ENCODE measurements at regions not wholly inside any gene's neighbourhood (a gene's known extent, or its start where the extent isn't known, plus 50 kb on each side); places are given as distances from the start of the nearest gene placed in this dataset.

DNA sequence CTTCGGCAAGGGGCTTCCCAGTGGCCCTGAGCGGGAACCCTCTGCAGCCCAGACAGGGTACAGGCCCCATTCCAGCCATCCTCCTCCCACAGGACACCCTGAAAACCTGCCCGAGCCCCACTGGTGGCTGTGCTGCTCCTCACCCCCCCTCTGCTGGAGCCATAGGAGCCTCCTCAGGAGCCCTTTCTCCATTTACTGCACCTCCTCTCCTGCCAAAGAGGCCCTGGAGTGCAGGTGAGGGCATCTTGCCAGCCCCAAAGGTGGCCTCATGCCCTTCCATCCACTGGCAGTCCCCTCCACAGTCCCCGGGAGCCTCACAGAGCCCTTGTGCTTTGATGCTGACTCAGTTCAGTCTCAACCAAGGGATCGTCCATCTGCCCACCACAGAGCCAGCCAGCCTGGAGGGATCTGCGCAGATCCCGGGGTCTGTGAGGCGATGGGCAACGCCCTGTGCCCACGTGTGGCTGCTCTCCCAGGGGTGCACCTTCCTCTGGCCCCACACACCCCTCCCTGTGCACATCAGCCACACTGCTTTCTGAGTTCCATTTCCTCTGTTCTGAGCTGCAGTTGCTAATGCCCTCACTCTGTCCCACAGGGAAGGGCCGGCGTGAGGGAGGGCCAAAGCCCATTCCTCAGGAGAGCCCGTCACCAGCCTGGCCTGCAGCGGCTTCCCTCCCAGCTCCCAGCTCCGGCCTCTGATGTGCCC is 228.5 kb downstream of the DLL1 start:
- Histone ChIP-seq H3K79me2 (ENCODE audit: control insufficient read depth in 1 of 2, insufficient read depth in 2 of 2, low read length in 2 of 2) (no peaks in the 10 kb centered on the region; a peak in 1 of 4 replicates), H4K91ac (replicated peaks; ENCODE audit: insufficient read length, low read length) (no peak overlapping the region), H3K4me3 (ENCODE audit: extremely low read depth in 1 of 4, insufficient read depth in 2 of 4, low read depth in 3 of 4, low read length in 4 of 4) (no peak overlapping the region), H2BK20ac (ENCODE audit: low read length) (no peak overlapping the region), H2BK12ac (ENCODE audit: low read depth, low read length) (no peak overlapping the region; the same call in 1 of the 2 replicates), H3K9ac (replicated peaks in 1 of 4; ENCODE audit: extremely low read depth in 1 of 4, low read depth in 3 of 4, low read length in 3 of 4) (no peak overlapping the region), H2AK5ac (ENCODE audit: low read depth, low read length) (no peak overlapping the region), H3K36me3 (ENCODE audit: control insufficient read depth in 2 of 4, insufficient read depth in 4 of 4, low read length in 3 of 4) (no peaks in the 10 kb centered on the region), H4K20me1 (replicated peaks in 1 of 2; ENCODE audit: control insufficient read depth in 1 of 2, insufficient read depth in 2 of 2, low read length in 2 of 2) (no peaks in the 10 kb centered on the region), H3K18ac (ENCODE audit: extremely low read depth, low read length) (no peak overlapping the region; the same call in 1 of the 2 replicates), H4K8ac (ENCODE audit: extremely low read depth, insufficient read depth, low read length) (no peak overlapping the region; the same call in 1 of the 2 replicates), H3K4ac (replicated peaks; ENCODE audit: insufficient read length, low read depth, low read length) (no peak overlapping the region), H2AFZ (ENCODE audit: low read length) (no peak overlapping the region), H3K9me3 (ENCODE audit: insufficient read depth in 2 of 2, low read depth in 1 of 2, low read length in 1 of 2) (no peaks in the 10 kb centered on the region; a peak in 1 of 4 replicates), H3K4me2 (ENCODE audit: insufficient read depth in 1 of 2, low read depth in 2 of 2, low read length in 2 of 2) (no peak overlapping the region), H3K4me1 (replicated peaks in 1 of 4; ENCODE audit: control insufficient read depth in 3 of 4, insufficient read depth in 4 of 4, low read length in 3 of 4) (peaks cover 0 to 15% (median 4%) of the 10 kb centered on the region in 4 experiments; a peak in 4 of 7 replicates), H3K27ac (ENCODE audit: low read depth, low read length) (no peak overlapping the region), H3K79me1 (ENCODE audit: low read depth, low read length) (no peaks in the 10 kb centered on the region), H2BK120ac (replicated peaks; ENCODE audit: low read depth, low read length) (no peak overlapping the region), H3K56ac (replicated peaks; ENCODE audit: insufficient read length, low read depth, low read length) (no peak overlapping the region), H3K14ac (ENCODE audit: insufficient read length) (no peak overlapping the region), H2BK15ac (ENCODE audit: low read length) (no peak overlapping the region), H3K23me2 (ENCODE audit: low read depth, low read length) (peaks cover 10% of the 10 kb centered on the region; the same call in 1 of the 2 replicates), H4K5ac (ENCODE audit: insufficient read length, low read depth, low read length) (no peak overlapping the region), H3K23ac (ENCODE audit: insufficient read length) (no peak overlapping the region), H3K27me3 (replicated peaks in 1 of 4; ENCODE audit: control insufficient read depth in 3 of 4, extremely low read depth in 1 of 4, insufficient read depth in 3 of 4, low read length in 3 of 4) (no peaks in the 10 kb centered on the region), H2BK5ac (ENCODE audit: low read depth, low read length) (no peak overlapping the region)
- WGBS, 2 experiments (ENCODE audit: extremely low coverage in 1 of 2, insufficient coverage in 1 of 2, insufficient read length in 1 of 2, insufficient replicate concordance in 2 of 2, low coverage in 1 of 2, low lambda C conversion rate in 2 of 2, missing lambda C conversion rate in 1 of 2): 91% methylated on average over 14 of the region's 15 CpGs; no CpG with 5 or more reads in 1 of the 2 experiments
- ChIA-PET CTCF (ENCODE audit: partially characterized antibody) (interaction anchor here (0.6 kb wide), 1 partner anchor 231 kb away, joined by 3 read pairs; no protein-coding TSS in a partner anchor), POLR2A (ENCODE audit: partially characterized antibody) (no interaction called here)
- no peak for TF ChIP-seq FOSL1 (IDR thresholded peaks at IDR 0.05; ENCODE audit: insufficient read depth, low read depth, low read length)
- TF ChIP-seq EZH2 (IDR thresholded peaks at IDR 0.05; ENCODE audit: low read depth, low read length, severe bottlenecking): no peak
- TF ChIP-seq, protein P1, sequence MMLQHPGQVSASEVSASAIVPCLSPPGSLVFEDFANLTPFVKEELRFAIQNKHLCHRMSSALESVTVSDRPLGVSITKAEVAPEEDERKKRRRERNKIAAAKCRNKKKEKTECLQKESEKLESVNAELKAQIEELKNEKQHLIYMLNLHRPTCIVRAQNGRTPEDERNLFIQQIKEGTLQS (IDR thresholded peaks at IDR 0.05; ENCODE audit: insufficient read depth, low read depth, low read length): no peak
- TF ChIP-seq TEAD4 (IDR thresholded peaks at IDR 0.05; ENCODE audit: low read depth, low read length): no peak
- TF ChIP-seq YY1 (IDR thresholded peaks at IDR 0.05; ENCODE audit: low read depth, low read length): no peak
- TF ChIP-seq BACH1 (IDR thresholded peaks at IDR 0.05; ENCODE audit: low read length): no peak
- TF ChIP-seq CTBP2 (IDR thresholded peaks at IDR 0.05; ENCODE audit: borderline replicate concordance, insufficient read depth, insufficient read length, low read length): no peak
- TF ChIP-seq RNF2 (IDR thresholded peaks at IDR 0.05; ENCODE audit: borderline replicate concordance, low read depth, low read length, missing control alignments, poor library complexity, severe bottlenecking): no peak
- no peak for TF ChIP-seq ASH2L (IDR thresholded peaks at IDR 0.05; ENCODE audit: low read length)
- TF ChIP-seq HDAC6 (IDR thresholded peaks at IDR 0.05; ENCODE audit: low read depth, low read length): no peak
- no peak for TF ChIP-seq NRF1 (IDR thresholded peaks at IDR 0.05; ENCODE audit: low read depth, low read length)
- no peak for TF ChIP-seq CHD2 (IDR thresholded peaks at IDR 0.05; ENCODE audit: low read length)
- no peak for FAIRE-seq
- DNase-seq (ENCODE audit: low read depth in 1 of 2, low spot score in 2 of 2): peak in 1 of 2 experiments; percentile 43

Data from H1 (cell line).